GM12873 (cell line): ENCODE measurements at regions not wholly inside any gene's neighbourhood (a gene's known extent, or its start where the extent isn't known, plus 50 kb on each side); places are given as distances from the start of the nearest gene placed in this dataset.

Experiments
- TF ChIP-seq, protein P1 (sequence below): IDR thresholded peaks from 2 replicates; pipeline ENCODE4 v1.5.1; 2012; ENCODE audit warnings: low read depth, mild to moderate bottlenecking, moderate library complexity, low read length, control low read depth; ENCODE audit not compliant: insufficient read depth; ENCODE audit errors: missing control alignments

DNA sequence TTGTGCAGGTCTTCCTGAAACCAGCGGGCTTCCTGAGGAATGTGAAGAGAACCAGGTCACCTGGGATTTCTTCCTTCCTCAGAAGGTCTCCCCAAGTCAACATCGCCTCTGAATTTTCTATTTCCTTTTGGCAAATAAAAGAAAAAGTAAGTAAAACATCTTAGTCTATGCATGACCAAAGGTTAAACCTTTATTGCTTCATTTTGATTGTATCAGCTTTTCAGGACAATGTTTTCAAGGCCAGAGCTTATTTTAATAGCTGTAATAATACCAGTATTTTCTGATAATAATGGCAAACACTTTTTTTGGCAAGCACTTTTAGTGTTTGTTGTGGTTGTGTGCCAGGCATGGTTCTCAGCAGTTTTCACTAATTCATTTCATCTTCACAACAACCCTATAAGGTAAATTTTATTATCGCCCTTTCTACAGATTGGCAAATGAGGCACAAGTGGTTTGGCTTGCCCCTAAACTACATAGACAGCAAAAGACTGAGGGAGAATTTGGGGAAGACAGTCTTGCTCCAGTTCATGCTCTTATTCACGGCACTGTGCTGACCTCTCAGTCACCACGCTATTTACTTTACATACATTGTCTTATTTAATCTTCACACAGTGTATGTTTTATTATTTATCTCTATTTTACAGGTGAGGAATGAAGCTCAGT, 110.4 kb downstream of the RPL22L1 start:
- TF ChIP-seq, protein P1, sequence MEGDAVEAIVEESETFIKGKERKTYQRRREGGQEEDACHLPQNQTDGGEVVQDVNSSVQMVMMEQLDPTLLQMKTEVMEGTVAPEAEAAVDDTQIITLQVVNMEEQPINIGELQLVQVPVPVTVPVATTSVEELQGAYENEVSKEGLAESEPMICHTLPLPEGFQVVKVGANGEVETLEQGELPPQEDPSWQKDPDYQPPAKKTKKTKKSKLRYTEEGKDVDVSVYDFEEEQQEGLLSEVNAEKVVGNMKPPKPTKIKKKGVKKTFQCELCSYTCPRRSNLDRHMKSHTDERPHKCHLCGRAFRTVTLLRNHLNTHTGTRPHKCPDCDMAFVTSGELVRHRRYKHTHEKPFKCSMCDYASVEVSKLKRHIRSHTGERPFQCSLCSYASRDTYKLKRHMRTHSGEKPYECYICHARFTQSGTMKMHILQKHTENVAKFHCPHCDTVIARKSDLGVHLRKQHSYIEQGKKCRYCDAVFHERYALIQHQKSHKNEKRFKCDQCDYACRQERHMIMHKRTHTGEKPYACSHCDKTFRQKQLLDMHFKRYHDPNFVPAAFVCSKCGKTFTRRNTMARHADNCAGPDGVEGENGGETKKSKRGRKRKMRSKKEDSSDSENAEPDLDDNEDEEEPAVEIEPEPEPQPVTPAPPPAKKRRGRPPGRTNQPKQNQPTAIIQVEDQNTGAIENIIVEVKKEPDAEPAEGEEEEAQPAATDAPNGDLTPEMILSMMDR = no peak

DNA sequence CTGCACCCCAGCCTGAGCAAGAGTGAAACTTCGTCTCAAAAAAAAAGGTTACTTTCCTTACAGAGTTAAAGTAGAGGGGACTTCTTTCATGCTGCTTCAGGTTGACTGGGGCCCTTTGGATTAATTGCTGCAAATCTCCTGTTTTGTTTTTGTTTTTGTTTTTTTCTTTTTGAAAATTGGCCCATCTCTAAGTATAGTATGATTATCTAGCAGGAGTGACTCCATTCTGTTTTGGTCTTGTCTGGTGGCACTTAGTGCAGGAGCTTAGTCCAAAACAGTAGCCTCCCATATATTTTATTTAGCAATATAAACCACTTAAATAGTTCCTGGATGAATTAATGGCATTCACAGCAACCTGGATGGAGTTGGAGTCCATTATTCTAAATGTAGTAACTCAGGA, 113.0 kb downstream of the RPL22L1 start:
- TF ChIP-seq, protein P1 = no peak

DNA sequence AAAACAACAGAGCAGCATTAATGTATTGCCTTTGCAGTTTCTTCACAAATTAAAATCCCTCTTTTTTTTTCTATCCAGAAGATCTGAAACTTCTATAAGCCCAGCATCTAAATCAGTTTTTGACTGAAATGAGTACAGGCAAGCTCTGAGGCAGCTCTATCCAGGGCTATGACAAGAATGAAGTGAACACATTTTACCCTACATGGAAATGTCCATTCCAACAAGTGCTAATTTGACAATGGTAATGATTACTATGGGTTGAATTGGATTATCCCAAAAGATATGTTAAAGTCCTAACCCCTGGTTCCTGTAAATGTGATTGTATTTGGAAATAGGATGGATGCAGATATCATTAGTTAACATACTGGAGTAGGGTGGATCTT, 115.7 kb downstream of the RPL22L1 start:
- TF ChIP-seq, protein P1 = no peak

DNA sequence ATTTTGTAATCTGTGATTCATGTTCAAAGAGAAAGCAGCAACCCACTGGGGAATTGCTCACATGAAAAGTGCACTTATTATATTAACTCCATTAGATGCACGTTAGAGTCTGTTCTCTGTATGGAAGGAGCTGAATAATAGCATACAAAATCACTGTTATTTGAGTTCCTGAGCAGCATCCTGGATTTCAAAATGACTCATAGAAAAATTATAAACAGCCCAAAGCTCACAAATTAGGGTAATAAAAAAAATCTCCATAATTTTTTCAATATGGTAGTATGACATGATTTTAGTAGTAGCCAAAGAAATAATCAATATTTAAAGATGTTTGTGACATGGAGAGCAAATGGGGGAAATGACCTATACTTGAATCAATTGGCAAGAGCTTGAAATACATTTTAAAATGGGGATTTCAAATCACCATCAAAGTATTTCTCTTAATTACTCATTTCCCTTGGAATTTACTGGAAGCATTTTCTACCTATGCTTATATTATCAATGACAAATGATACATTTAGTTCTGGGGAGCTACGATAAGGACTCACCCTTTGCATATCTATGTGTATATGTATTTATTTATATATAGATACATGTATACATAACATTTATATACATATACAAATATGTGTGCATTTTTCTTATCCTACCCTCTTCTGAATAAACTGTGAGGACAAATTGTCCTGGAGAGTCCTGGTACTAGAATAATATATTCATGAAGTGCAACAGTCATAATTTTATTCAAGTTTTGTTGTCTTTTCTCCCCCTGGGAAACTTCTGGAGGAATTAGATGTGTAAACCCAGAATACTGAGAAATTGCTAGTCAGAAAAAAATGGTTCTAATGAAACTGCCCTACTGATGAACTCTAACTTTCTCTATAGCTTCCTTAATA, 116.3 kb downstream of the RPL22L1 start:
- TF ChIP-seq, protein P1 = no peak

DNA sequence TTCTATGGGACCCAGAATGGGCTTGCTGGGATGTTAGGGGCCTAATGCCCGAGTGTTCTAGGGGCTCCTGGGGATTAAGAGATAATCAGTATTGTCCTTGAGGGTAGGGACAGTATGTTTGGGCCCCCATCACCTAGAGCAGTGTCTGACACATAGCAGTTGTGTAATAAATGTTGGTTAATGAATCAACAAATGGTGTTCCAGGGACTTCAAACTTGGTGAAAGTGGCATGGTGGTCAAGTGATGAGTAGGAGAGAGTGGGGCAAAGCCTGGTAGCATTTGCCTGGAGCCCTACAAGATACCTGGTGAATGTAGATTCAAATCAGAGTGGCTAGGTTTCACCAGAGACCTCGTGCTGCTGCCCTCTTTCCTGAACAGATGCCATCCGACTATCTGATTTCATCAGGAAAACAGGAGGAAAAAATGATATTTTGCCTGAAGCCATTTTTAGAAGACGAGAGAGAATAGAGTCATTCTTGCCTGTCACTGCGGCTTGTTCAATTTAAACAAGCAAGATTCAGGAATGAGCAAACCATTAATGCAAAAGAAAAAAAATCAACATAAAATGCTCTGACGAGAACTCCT, 117.3 kb downstream of the RPL22L1 start:
- TF ChIP-seq, protein P1 = no peak

DNA sequence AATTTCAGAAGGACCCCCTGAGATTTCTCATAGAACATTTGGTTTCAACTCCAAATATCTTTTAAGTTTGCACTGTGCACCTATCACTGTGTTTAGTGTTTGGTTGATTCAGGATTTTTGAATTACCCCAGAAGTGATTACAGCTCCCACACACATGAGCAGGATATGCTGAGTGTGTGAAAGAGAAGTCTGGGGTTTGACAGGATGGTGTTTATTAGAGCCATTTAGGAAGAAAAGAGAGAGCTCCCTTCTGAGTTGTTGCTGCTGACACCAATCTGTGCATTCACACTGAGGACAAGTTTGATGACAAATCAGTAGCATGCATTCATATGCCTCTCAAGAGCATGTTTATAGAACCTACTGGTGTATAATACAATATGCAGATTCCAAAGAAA, 118.1 kb downstream of the RPL22L1 start:
- TF ChIP-seq, protein P1 = no peak
